Liver (tissue), 8 donors: ENCODE measurements at regions not wholly inside any gene's neighbourhood (a gene's known extent, or its start where the extent isn't known, plus 50 kb on each side); places are given as distances from the start of the nearest gene placed in this dataset.

Experiments used
- DNase-seq: peaks from one replicate; pipeline ENCODE4 v3.0.0-alpha.2; 2017; ENCODE audit warnings: low spot score
- H3K27ac ChIP-seq, 2 donors: one replicate each; pipeline ENCODE4 v1.7.0; 2013; ENCODE audit warnings: inconsistent platforms in 2 of 2, low read length in 2 of 2, control low read depth in 1 of 2, low read depth in 1 of 2, mild to moderate bottlenecking in 1 of 2
- H3K27me3 ChIP-seq, 4 donors: one replicate each; pipeline versions ENCODE4 v1.6.1 to v1.7.0; 2013; ENCODE audit warnings: low read length in 3 of 4, inconsistent platforms in 1 of 4, mild to moderate bottlenecking in 1 of 4, moderate library complexity in 1 of 4; ENCODE audit not compliant: control insufficient read depth in 4 of 4, insufficient read depth in 4 of 4
- H3K36me3 ChIP-seq, 4 donors: one replicate each; pipeline versions ENCODE4 v1.6.1 to v1.7.0; 2013; ENCODE audit warnings: low read length in 3 of 4, mild to moderate bottlenecking in 3 of 4, low read depth in 1 of 4, moderate library complexity in 1 of 4; ENCODE audit not compliant: control insufficient read depth in 4 of 4, insufficient read depth in 3 of 4
- H3K4me1 ChIP-seq, 4 donors: one replicate each; pipeline versions ENCODE4 v1.6.1 to v1.7.0; 2013; ENCODE audit warnings: low read length in 3 of 4, mild to moderate bottlenecking in 3 of 4, moderate library complexity in 1 of 4; ENCODE audit not compliant: control insufficient read depth in 4 of 4, insufficient read depth in 4 of 4
- H3K4me3 ChIP-seq, 3 donors: one replicate each; pipeline versions ENCODE4 v1.6.1 to v1.7.0; 2013; ENCODE audit warnings: low read length in 3 of 3, control low read depth in 1 of 3, low read depth in 1 of 3, mild to moderate bottlenecking in 1 of 3
- H3K9ac ChIP-seq, 2 donors: one replicate each; pipeline ENCODE4 v1.7.0; 2013; ENCODE audit warnings: low read length in 2 of 2, mild to moderate bottlenecking in 2 of 2, moderate library complexity in 2 of 2, control low read depth in 1 of 2, low read depth in 1 of 2
- H3K9me3 ChIP-seq, 4 donors: one replicate each; pipeline versions ENCODE4 v1.6.1 to v1.7.0; 2013; ENCODE audit warnings: low read length in 3 of 4; ENCODE audit not compliant: control insufficient read depth in 4 of 4
- ATF3 ChIP-seq: IDR thresholded peaks from 2 replicates; pipeline ENCODE4 v1.6.1; 2016; ENCODE audit warnings: antibody characterized with exemption
- CTCF ChIP-seq: fragments of 150-350 bp; IDR thresholded peaks from 2 replicates; pipeline ENCODE4 v1.5.1; 2017; ENCODE audit warnings: improper control_type of control experiment, low read depth, low read length; ENCODE audit not compliant: missing input control
- EGR1 ChIP-seq, 2 donors: IDR thresholded peaks; 2 replicates each; pipeline ENCODE4 v1.6.1; 2016 to 2018; ENCODE audit warnings: antibody characterized with exemption in 2 of 2, low read depth in 2 of 2
- FOXA1 ChIP-seq: IDR thresholded peaks from 2 replicates; pipeline ENCODE4 v1.6.1; 2016; ENCODE audit warnings: antibody characterized with exemption
- FOXA2 ChIP-seq: IDR thresholded peaks from 2 replicates; pipeline ENCODE4 v1.6.1; 2016; ENCODE audit warnings: antibody characterized with exemption
- GABPA ChIP-seq, 2 donors: IDR thresholded peaks in 1 of 2; conservative IDR thresholded peaks in 1 of 2; 2 replicates each; pipeline ENCODE4 v1.6.1; 2016; ENCODE audit warnings: antibody characterized with exemption in 2 of 2, mild to moderate bottlenecking in 1 of 2, moderate library complexity in 1 of 2
- HNF4A ChIP-seq, 2 donors: conservative IDR thresholded peaks; 2 replicates each; pipeline ENCODE4 v1.6.1; 2016; ENCODE audit warnings: antibody characterized with exemption in 2 of 2, mild to moderate bottlenecking in 2 of 2
- HNF4G ChIP-seq: IDR thresholded peaks from 2 replicates; pipeline ENCODE4 v1.6.1; 2016; ENCODE audit warnings: antibody characterized with exemption
- JUND ChIP-seq, 2 donors: IDR thresholded peaks; 2 replicates each; pipeline ENCODE4 v1.6.1; 2016; ENCODE audit warnings: antibody characterized with exemption in 2 of 2
- MAX ChIP-seq: IDR thresholded peaks from 2 replicates; pipeline ENCODE4 v1.6.1; 2016; ENCODE audit warnings: antibody characterized with exemption
- NR2F2 ChIP-seq: IDR thresholded peaks from 2 replicates; pipeline ENCODE4 v1.6.1; 2016; ENCODE audit warnings: antibody characterized with exemption
- RAD21 ChIP-seq, 2 donors: IDR thresholded peaks; 2 replicates each; pipeline ENCODE4 v1.6.1; 2016; ENCODE audit warnings: antibody characterized with exemption in 2 of 2, mild to moderate bottlenecking in 2 of 2
- REST ChIP-seq: IDR thresholded peaks from 2 replicates; pipeline ENCODE4 v1.6.1; 2016; ENCODE audit warnings: antibody characterized with exemption, mild to moderate bottlenecking
- RXRA ChIP-seq, 2 donors: IDR thresholded peaks; 2 replicates each; pipeline ENCODE4 v1.6.1; 2017 to 2018; ENCODE audit warnings: antibody characterized with exemption in 2 of 2, mild to moderate bottlenecking in 1 of 2
- SP1 ChIP-seq: IDR thresholded peaks from 2 replicates; pipeline ENCODE4 v1.6.1; 2018; ENCODE audit warnings: antibody characterized with exemption, mild to moderate bottlenecking
- TAF1 ChIP-seq: conservative IDR thresholded peaks from 2 replicates; pipeline ENCODE4 v1.6.1; 2016; ENCODE audit warnings: antibody characterized with exemption, mild to moderate bottlenecking
- YY1 ChIP-seq: IDR thresholded peaks from 2 replicates; pipeline ENCODE4 v1.6.1; 2016; ENCODE audit warnings: antibody characterized with exemption, mild to moderate bottlenecking
- ZBTB33 ChIP-seq: IDR thresholded peaks from 2 replicates; pipeline ENCODE4 v1.6.1; 2016; ENCODE audit warnings: antibody characterized with exemption
- WGBS: extraction: QIAGEN DNeasy Blood & Tissue Kit; methylation state at CpG from one replicate; pipeline ENCODE4 v1.1.7; 2013; 5-methylcytosine and 5-hydroxymethylcytosine counted together
- donor health status: healthy.
- donor health status: healthy.
- donor health status: healthy.
- donor health status: healthy.
- donor health status: healthy.

- Histone ChIP-seq H3K27ac (no peak overlapping the region), H3K4me3 (no peak overlapping the region), H3K27me3 (no peaks in the 10 kb centered on the region), H3K36me3 (no peaks in the 10 kb centered on the region), H3K9ac (no peak overlapping the region), H3K4me1 (no peaks in the 10 kb centered on the region), H3K9me3 (peaks cover 0 to 5% (median 0%) of the 10 kb centered on the region in 4 donors)
- TF ChIP-seq ZBTB33 (no peak), FOXA1 (no peak), RAD21 (IDR thresholded peaks at IDR 0.05) (no peak), SP1 (no peak), HNF4G (no peak), YY1 (no peak), EGR1 (IDR thresholded peaks at IDR 0.05; ENCODE audit: low read depth in 2 of 2) (no peak), MAX (no peak), TAF1 (no peak), HNF4A (conservative IDR thresholded peaks at IDR 0.05) (no peak), ATF3 (no peak)
- DNase-seq = no peak
- 82% methylated on average over 2 of the region's 2 CpGs for WGBS
Observed at GRCh38 chr6:141744194-141744925, 388.4 kb upstream of the GJE1 start.

GRCh38 chr6:141736104-141736503 is 396.6 kb upstream of the GJE1 start:
- Histone ChIP-seq H3K27me3 (no peaks in the 10 kb centered on the region), H3K4me1 (no peaks in the 10 kb centered on the region), H3K27ac (no peak overlapping the region), H3K4me3 (no peak overlapping the region), H3K9me3 (no peaks in the 10 kb centered on the region), H3K36me3 (no peaks in the 10 kb centered on the region), H3K9ac (no peak overlapping the region)
- 65% methylated on average over 3 of the region's 3 CpGs for WGBS
- no peak for DNase-seq
- TF ChIP-seq FOXA2 = no peak
- no peak for TF ChIP-seq YY1
- no peak for TF ChIP-seq JUND (IDR thresholded peaks at IDR 0.05)
- TF ChIP-seq ATF3 = no peak
- TF ChIP-seq RAD21 (IDR thresholded peaks at IDR 0.05) = no peak
- no peak for TF ChIP-seq RXRA (IDR thresholded peaks at IDR 0.05)
- no peak for TF ChIP-seq GABPA (IDR thresholded peaks at IDR 0.05 in 1 of 2, conservative IDR thresholded peaks at IDR 0.05 in 1 of 2)
- no peak for TF ChIP-seq CTCF
- no peak for TF ChIP-seq FOXA1
- no peak for TF ChIP-seq TAF1
- TF ChIP-seq NR2F2 = no peak
- TF ChIP-seq HNF4G = no peak
- TF ChIP-seq HNF4A (conservative IDR thresholded peaks at IDR 0.05) = no peak
- TF ChIP-seq REST = no peak
- TF ChIP-seq SP1 = no peak
- TF ChIP-seq ZBTB33 = no peak
- TF ChIP-seq MAX = no peak
- no peak for TF ChIP-seq EGR1 (IDR thresholded peaks at IDR 0.05; ENCODE audit: low read depth in 2 of 2)
